Parathyroid adenoma (tissue), 2 donors: ENCODE measurements at regions not wholly inside any gene's neighbourhood (a gene's known extent, or its start where the extent isn't known, plus 50 kb on each side); places are given as distances from the start of the nearest gene placed in this dataset.

ENCODE experiments used
- H2AFZ ChIP-seq: fragments of 300-600 bp; sonication (generic); one replicate; pipeline ENCODE4 v1.7.0; 2017; ENCODE audit warnings: antibody characterized with exemption, mild to moderate bottlenecking
- H3K27ac ChIP-seq: fragments of 300-600 bp; sonication (generic); one replicate; pipeline ENCODE4 v1.7.0; 2017
- H3K27me3 ChIP-seq: fragments of 300-600 bp; sonication (generic); one replicate; pipeline ENCODE4 v1.7.0; 2017; ENCODE audit warnings: low read length; ENCODE audit not compliant: control insufficient read depth, insufficient read depth
- H3K36me3 ChIP-seq: fragments of 300-600 bp; sonication (generic); one replicate; pipeline ENCODE4 v1.7.0; 2017; ENCODE audit warnings: low read length; ENCODE audit not compliant: control insufficient read depth, insufficient read depth
- H3K4me1 ChIP-seq: fragments of 300-600 bp; sonication (generic); one replicate; pipeline ENCODE4 v1.7.0; 2017; ENCODE audit warnings: control low read depth
- H3K4me2 ChIP-seq: fragments of 300-600 bp; sonication (generic); one replicate; pipeline ENCODE4 v1.7.0; 2017; ENCODE audit warnings: low read length
- H3K4me3 ChIP-seq: fragments of 300-600 bp; sonication (generic); one replicate; pipeline ENCODE4 v1.7.0; 2017; ENCODE audit warnings: low read depth, low read length
- H3K79me2 ChIP-seq: fragments of 300-600 bp; sonication (generic); one replicate; pipeline ENCODE4 v1.7.0; 2017; ENCODE audit warnings: control low read depth
- H3K9ac ChIP-seq: fragments of 300-600 bp; sonication (generic); one replicate; pipeline ENCODE4 v1.7.0; 2017; ENCODE audit warnings: mild to moderate bottlenecking
- H3K9me3 ChIP-seq: fragments of 300-600 bp; sonication (generic); one replicate; pipeline ENCODE4 v1.7.0; 2017; ENCODE audit warnings: low read length; ENCODE audit not compliant: control insufficient read depth
- TF ChIP-seq, protein P1 (sequence below): fragments of 300-600 bp; sonication (generic); IDR thresholded peaks from one replicate; pipeline ENCODE4 v1.7.0; 2017; ENCODE audit warnings: antibody characterized with exemption, mild to moderate bottlenecking
- donor health status: primary hyperparathyroidism.

DNA sequence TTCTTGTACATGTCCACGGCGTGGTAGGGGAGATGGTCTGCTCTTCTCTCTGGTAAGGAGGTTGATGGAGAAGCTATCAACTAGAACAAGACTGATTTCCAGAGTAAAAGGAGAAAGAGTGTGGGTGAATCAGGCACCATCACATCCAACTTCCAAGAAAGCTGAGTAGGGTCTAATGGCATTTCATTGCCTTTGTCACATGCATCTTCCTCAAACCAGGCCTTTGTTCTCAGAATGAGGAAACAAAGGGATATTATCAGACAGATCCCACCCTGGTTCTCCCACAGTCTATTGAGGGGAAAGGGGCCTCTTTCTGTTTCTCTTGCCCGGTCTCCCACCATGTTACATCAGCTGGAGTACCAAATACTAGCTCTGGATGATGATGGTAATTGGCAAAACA, 160.2 kb upstream of the RBPJ start:
- Histone ChIP-seq H3K4me1 (no peaks in the 10 kb centered on the region), H3K4me2 (no peak overlapping the region), H3K27me3 (no peaks in the 10 kb centered on the region), H3K27ac (no peak overlapping the region), H3K9me3 (no peaks in the 10 kb centered on the region), H3K4me3 (no peak overlapping the region), H3K9ac (no peak overlapping the region), H3K36me3 (no peaks in the 10 kb centered on the region), H3K79me2 (no peaks in the 10 kb centered on the region), H2AFZ (no peak overlapping the region)
- TF ChIP-seq, protein P1, sequence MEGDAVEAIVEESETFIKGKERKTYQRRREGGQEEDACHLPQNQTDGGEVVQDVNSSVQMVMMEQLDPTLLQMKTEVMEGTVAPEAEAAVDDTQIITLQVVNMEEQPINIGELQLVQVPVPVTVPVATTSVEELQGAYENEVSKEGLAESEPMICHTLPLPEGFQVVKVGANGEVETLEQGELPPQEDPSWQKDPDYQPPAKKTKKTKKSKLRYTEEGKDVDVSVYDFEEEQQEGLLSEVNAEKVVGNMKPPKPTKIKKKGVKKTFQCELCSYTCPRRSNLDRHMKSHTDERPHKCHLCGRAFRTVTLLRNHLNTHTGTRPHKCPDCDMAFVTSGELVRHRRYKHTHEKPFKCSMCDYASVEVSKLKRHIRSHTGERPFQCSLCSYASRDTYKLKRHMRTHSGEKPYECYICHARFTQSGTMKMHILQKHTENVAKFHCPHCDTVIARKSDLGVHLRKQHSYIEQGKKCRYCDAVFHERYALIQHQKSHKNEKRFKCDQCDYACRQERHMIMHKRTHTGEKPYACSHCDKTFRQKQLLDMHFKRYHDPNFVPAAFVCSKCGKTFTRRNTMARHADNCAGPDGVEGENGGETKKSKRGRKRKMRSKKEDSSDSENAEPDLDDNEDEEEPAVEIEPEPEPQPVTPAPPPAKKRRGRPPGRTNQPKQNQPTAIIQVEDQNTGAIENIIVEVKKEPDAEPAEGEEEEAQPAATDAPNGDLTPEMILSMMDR: no peak

DNA sequence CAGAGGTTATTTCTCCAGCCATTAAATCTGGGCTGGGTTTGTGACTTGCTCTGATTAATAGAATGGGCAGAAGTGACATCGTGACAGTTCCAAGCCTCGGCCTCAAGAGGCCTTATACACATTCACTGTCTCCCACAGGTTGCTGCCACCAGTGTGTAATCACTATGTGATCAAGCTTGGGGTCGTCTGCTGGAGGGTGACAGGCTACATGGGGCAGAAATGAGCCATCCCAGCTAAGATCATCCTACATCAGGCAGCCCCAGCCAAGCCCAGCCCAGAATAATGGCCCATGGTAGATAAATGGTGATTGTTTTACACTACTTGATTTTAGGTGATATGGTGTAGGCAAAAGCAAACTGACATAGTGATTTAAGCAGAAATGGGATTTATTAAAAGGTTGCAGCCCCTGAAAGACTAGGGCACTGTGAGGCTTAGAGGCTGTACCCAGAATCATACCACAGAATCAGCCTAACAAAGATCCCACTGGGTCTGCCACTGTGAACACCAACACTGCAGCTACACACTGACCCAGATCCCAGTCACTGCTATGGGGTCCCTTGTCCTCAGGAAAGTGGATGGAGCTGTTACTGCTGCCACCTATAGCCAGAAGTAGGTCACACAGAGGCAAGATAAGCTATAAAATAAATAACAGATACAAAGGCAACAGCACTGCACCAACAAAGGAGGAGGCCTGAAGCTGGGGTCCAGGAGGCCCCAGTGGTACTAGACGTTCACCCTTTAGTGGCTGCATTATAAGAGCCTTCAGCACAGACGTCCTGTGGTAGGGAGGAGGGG, 159.6 kb upstream of the RBPJ start:
- Histone ChIP-seq H3K27me3 (no peaks in the 10 kb centered on the region), H3K79me2 (no peaks in the 10 kb centered on the region), H3K4me1 (no peaks in the 10 kb centered on the region), H3K4me2 (no peak overlapping the region), H3K9ac (no peak overlapping the region), H3K4me3 (no peak overlapping the region), H3K36me3 (no peaks in the 10 kb centered on the region), H2AFZ (no peak overlapping the region), H3K27ac (no peak overlapping the region), H3K9me3 (no peaks in the 10 kb centered on the region)
- TF ChIP-seq, protein P1: no peak

DNA sequence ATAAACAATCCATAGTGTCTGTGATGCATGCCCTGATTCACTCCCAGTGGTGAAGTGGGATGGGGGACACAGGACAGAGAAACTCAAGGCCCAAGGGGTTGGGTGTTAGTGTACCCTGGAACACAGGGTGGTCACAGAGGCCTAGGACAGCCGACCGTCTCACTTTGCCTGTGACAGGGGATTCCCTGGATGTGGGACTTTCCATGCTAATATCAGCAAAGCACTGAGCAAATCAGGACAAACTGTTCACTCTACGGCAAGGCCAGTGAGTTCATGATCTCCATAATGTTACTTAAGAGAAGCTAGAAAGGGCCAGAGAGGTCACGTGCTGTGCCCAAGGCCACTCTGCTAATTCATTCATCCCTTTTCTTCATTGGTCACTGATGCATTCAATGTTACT, 158.7 kb upstream of the RBPJ start:
- H3K9ac ChIP-seq: no peak overlapping the region
- no peak overlapping the region for H3K4me2 ChIP-seq
- no peaks in the 10 kb centered on the region for H3K79me2 ChIP-seq
- no peak overlapping the region for H3K27ac ChIP-seq
- H3K4me1 ChIP-seq: no peaks in the 10 kb centered on the region
- H3K36me3 ChIP-seq: no peaks in the 10 kb centered on the region
- TF ChIP-seq, protein P1: no peak
- H2AFZ ChIP-seq: no peak overlapping the region
- H3K27me3 ChIP-seq: no peaks in the 10 kb centered on the region
- H3K4me3 ChIP-seq: no peak overlapping the region
- H3K9me3 ChIP-seq: no peaks in the 10 kb centered on the region

DNA sequence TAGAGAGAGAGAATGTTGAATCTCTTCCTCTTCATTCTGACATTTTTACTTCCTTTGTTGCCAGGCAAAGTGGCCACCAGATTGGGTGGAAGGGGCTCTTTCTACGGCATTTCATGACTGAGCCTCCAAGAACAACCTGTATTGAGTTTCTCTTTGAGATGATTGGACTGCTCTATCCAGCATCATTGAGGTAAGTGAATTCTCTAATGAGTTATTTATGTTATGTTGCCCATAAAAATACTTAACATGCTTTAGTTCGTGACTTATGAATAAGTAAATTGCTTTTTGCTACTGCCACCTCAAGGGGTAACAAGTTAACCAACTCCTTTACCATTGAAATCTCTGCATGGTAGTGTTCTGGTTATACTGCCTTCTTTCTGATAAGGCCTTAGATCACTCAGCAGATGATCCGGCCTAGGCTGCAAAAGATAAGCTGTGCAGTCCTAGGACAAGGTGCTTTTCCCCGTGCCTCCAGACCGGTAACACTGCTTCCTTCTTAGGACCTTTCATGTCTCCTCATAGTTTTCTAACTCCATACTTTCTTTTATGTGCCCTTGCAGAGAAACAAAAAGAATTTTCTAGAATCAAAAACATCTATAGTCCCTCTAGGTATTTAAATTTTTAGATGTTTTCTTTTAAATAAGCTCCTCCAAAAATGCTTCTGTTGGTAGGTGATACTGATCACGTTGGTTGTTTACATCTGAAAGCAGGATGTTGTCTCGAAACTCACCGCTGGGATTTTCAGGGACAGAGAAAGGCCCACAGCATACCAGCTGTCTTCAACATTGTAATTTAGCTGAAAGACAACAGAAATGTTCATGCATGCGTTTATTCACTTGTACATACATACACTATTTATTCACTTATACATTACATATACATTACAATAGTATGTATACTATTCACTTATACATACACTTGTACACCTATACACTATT, 157.1 kb upstream of the RBPJ start:
- Histone ChIP-seq H3K9me3 (no peaks in the 10 kb centered on the region), H3K27me3 (no peaks in the 10 kb centered on the region), H3K4me3 (no peak overlapping the region), H3K4me2 (no peak overlapping the region), H3K4me1 (no peaks in the 10 kb centered on the region), H2AFZ (no peak overlapping the region), H3K27ac (no peak overlapping the region), H3K9ac (no peak overlapping the region), H3K79me2 (no peaks in the 10 kb centered on the region), H3K36me3 (no peaks in the 10 kb centered on the region)
- TF ChIP-seq, protein P1: no peak
